PC-9 (cell line): ENCODE measurements at regions not wholly inside any gene's neighbourhood (a gene's known extent, or its start where the extent isn't known, plus 50 kb on each side); places are given as distances from the start of the nearest gene placed in this dataset.

Experiments
- CTCF ChIP-seq: fragments of 200-600 bp; sonication (generic); conservative IDR thresholded peaks from 2 replicates; pipeline ENCODE4 v1.6.1; 2017; ENCODE audit warnings: mixed run types, antibody characterized with exemption, mild to moderate bottlenecking, moderate library complexity
- EZH2 ChIP-seq: fragments of 200-600 bp; sonication (generic); IDR thresholded peaks from 2 replicates; pipeline ENCODE4 v1.8.0; 2017; ENCODE audit warnings: antibody characterized with exemption, low read depth

GRCh38 chr5:161134956-161135355 lies 282.9 kb upstream of the ATP10B start:
- no peak for TF ChIP-seq CTCF
- TF ChIP-seq EZH2 = no peak
